T-helper 2 cell treated with Interferon-gamma antibody and Interleukin-4, amounts not matched to agents 100 ng/mL and 5 ng/mL, for 36 hours (primary cell): ENCODE measurements at regions not wholly inside any gene's neighbourhood (a gene's known extent, or its start where the extent isn't known, plus 50 kb on each side); places are given as distances from the start of the nearest gene placed in this dataset.
"Not testable (repeated sequence)": the region's sequence is repeated elsewhere in the genome, so short reads cannot be mapped to it uniquely, and the experiment has no call there.

ENCODE experiments used
- intact Hi-C: fragments of 100-400 bp; cut with micrococcal nuclease; formaldehyde crosslinking; loops from one replicate; pipeline ENCODE4 v1.15.1; 2023

GRCh38 chr22:49660321-49660720, 167.4 kb downstream of the BRD1 start:
- intact Hi-C loops, result no loop called here

GRCh38 chr22:49659924-49660315, 167.8 kb downstream of the BRD1 start:
- intact Hi-C loops, result no loop called here

- intact Hi-C loops, result no loop called here
These were observed 168.3 kb downstream of the BRD1 start for GRCh38 chr22:49659281-49659923.

DNA sequence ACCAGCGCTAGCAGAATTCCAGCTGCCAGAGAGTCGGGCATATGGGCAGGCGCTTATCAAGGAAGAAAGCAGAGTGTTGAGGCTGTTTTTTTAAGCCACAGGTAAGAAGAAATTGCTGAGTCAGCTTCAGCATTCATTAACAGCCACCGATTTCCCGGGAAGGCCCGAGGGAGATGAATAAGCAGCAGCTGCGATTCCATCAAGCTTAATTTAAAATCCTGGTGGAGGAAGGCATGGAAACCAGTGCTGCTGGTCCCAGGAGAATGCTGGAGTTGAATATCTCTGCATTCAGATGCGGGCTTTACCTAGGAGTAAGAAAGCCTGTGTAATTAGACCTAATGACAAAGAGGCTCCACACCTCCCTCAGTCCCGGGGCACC, 168.8 kb downstream of the BRD1 start:
- intact Hi-C loops, result no loop called here

DNA sequence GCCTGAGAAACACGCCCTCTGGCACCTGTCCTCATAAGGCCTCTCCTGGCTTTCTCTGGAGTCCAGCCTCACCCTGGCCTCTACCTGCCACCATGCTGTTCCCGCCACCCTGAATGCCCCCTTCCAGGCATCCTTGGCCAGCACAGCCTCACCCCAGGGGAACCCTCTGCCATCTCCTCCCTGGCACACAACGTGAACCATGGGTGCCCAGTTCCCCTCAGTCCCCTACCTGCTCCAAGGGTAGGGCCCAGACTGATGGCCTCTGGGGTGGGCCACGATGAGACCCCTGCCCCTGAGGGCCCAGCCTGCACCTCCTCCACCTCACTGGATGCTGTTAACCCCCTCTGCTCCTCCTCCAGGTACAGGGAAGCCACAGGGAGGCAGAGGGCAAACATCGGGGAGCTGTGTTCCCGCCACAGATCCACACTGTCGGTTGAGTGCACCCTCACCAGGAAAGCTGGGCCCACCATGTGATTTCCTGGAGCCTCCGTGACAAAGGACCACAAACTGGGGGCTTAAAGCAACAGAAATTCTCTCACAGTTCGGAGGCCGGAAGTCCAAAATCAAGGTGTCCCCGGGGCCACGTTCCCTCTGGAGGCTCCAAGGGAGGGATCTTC, 169.6 kb downstream of the BRD1 start:
- intact Hi-C loops, result no loop called here

DNA sequence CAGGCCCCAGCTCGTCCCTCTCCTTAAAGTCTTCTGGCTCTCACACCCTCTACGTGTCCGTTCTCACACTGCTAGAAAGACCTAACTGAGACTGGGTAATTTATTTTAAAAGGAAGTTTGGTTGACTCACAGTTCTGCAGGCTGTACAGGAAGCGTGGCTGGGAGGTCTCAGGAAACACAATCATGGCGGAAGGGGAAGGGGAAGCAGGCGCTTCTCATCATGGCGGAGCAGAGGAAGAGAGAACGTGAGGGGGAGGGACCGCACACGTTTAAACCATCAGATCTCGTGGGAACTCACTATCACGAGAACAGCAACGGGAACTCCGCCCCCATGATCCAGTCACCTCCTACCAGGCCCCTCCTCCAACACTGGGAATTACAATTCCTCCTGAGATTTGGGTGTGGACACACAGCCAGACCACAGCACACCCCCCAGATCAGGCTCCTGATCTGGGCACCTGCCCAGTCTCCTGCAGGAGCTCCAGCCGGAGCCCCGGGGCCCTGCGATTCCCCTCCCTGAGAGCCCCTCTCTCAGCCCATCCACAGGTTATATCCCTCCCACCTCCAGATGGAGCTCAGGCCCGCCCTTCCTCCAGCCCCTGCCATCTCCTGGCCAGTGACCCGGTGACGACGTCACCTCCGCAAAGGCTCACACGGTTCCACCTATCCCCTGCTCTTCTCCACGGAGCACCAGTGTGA, 170.2 kb downstream of the BRD1 start:
- intact Hi-C loops, result no loop called here

- intact Hi-C loops, result not testable (repeated sequence)
These were observed 170.8 kb downstream of the BRD1 start for GRCh38 chr22:49656883-49657274.

GRCh38 chr22:49656291-49656851, 171.3 kb downstream of the BRD1 start:
- intact Hi-C loops, result no loop called here

DNA sequence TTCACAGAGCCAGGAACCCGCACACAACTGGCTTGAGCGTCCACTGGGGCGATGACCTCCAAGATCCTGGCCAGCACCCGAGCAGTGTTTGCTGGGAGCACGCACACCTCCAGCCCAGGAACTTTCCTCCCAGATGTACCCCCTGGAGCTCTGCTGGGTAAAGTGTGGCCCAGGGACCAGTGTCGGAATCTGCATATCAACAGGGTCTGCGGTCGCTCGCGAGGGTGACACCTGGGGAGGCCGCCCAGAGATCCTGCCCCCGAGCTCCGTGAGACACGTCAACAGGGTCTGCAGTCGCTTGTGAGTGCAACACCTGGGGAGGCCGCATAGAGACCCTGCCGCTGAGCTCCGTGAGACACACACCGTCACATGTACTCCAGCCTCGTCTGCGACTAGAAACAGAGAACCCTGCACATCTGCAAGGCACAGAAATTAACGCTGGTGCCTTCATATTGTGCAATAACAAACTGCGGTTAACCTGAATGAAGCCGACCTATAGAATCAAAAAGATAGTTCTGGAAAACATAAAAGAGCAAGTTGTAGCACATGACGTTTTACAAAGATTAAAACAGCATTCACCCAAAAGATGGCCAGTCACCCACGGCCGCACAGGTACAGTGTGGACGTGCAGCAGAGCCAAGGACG, 172.4 kb downstream of the BRD1 start:
- intact Hi-C loops, result no loop called here

DNA sequence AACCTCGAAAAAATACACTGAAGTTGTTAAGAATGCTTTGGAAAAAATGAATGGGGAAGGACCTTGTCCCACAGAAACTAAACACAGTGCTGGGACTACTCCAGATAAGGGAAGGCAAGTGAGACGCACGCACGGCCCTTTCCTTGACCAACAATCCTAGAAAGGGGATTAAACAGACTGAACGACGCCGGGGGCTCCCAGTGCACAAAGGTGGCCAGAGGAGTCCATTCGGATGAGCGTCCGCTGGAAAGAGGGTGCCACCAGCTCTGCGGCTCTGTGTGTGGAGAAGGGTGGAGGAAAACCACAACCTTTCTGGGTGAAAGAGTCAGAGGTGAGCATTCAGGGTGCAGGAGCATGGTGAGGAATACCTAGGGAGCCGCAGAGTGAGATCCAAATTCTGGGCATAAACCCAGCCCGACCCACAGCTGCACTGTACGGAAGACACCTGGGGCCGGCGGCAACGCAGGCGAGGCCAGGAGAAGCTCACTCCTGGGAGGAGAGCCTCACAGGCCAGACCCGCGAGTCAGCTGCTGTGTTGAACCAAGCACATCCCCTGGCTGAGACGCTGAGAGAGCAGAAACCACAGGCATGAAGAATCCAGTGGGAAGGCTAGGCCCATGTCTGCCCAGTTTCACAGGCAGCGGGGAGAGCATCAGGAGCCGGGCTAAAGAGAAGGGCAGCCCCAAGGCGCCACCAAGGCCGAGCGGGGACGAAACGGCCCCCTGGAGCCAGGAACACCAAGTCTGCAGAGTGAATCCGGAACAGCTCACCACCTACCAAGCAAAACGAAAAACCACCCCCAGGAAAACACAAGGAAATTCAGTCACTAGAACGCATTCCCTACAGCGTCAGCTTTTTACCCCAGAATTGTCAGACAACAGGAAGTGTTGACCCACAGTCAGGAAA, 177.1 kb downstream of the BRD1 start:
- intact Hi-C loops, result no loop called here

DNA sequence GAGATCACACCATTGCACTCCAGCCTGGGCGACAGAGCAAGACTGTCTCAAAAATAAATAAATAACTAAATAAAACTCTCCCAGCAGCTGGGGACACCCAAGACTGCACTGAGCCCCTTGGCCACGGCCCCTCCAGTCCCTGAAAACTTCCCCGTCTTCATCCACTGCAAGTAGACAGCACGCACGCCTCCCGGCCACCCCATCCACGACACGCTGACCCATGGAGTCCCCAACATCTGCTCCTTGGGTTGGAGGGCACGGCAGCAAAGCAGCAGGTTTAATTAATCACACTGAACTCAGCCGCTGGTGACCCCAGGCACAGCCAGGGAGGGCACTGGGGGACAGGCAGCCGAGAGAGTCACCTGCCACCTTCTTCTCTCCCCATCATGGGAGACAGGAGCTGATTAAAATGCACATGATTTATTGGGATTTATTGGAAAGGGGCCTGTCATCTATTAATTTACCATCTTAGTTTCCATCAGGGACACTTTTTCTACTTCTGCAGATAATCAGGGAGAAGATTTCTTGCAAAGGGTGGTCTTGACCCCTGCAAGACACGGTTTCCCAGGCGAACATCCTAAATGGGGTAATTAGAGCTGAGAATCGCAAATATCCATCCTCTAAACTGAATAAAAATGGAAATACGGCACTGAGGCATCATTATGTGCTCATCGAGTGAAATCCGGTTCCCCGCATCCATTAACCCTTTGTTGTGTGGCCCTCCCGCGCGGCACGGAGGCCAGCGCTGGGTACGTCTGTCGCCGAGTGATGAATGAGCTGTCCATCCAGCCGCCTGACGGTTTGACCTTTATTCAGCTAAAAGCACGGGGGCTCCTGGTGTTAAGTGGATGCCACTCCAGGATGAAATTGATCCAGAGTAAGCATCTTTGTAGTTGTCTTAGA, 178.3 kb downstream of the BRD1 start:
- intact Hi-C loops, result no loop called here

GRCh38 chr22:49648053-49648452, 179.6 kb downstream of the BRD1 start:
- intact Hi-C loops, result no loop called here

GRCh38 chr22:49647627-49648026, 180.0 kb downstream of the BRD1 start:
- intact Hi-C loops, result no loop called here

DNA sequence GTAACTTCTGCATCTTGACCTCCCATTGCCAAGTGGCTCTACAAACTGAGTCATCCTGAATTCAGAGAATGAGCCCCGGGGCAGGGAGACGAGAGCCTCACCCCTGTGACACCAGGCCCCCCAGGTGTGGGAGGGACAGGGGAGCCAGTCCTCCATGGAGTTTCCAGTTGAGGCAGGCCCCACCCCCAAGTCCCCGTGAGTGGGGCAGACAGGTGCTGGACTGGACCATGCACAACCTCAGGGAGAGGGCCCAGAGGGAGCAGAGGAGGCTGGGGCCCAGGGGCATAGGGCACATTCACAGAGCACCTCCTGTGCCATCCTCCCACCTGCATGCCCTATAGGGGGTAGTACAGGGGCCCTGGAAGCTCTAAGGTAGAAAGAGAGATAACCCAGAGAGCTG, 180.8 kb downstream of the BRD1 start:
- intact Hi-C loops, result no loop called here

DNA sequence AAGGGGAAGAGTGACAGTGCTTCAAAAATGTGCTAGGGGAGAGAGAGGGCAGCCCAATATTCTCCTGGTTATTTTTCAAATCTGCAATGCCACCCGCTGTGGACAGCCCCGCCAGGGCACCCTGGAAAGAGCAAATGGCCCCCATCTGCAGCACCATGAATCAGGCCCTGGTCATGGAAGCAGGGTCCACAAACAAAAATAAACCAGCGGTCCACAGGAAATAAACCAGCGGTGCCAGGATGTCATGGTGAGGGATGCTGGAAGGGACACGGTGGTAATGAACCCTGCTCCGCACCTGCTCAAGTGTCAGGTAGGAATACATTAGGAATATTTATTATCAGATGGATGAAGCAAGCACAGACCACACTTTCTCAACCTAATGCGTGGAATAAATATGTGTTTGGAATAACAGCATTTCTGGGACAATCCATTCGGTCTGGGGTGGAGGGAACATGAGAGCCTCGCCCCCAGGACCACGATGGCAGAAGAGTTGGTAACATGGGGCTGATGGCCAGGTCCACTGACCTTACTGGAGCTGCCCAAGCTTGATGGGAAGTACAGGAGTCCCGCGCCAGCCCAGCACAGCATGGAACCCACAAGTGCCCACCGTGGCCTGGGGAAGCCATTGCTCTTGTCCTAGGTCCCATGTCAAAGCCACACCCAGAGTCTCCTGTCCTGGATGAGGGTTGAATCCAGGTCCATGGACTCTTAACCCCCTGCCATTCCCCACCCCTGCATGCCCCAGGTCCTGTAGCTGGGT, 181.7 kb downstream of the BRD1 start:
- intact Hi-C loops, result no loop called here

GRCh38 chr22:49645257-49645656, 182.4 kb downstream of the BRD1 start:
- intact Hi-C loops, result no loop called here

GRCh38 chr22:49643998-49644397, 183.7 kb downstream of the BRD1 start:
- intact Hi-C loops, result no loop called here

- intact Hi-C loops, result no loop called here
These were observed 184.2 kb downstream of the BRD1 start for GRCh38 chr22:49643466-49643865.

DNA sequence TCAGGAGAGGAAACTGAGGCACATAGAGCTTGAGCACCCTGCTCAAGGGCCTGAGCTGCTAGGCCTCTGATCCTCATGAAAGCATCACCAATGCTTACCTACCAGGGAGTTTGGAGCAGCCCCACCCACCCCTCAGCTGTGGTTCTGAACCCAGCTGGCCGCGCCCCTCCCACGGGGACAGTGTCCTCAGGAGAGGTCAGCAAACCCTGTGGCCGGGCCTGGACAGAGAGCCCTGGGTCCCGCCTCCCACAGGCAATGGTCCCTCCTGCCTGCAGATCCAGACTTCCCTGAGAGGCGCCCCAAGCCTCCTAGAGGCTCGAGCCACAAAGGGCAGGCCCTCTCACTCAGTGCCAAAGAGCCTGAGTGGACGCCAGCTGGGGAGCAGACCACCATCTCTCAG, 184.9 kb downstream of the BRD1 start:
- intact Hi-C loops, result no loop called here
